Astrocyte (in vitro differentiated cells and primary cell): ENCODE measurements at regions not wholly inside any gene's neighbourhood (a gene's known extent, or its start where the extent isn't known, plus 50 kb on each side); places are given as distances from the start of the nearest gene placed in this dataset.

Experiments
- DNase-seq: peaks from one replicate; pipeline ENCODE4 v3.0.0-alpha.2; 2010; ENCODE audit warnings: low read depth
- FAIRE-seq: peaks from 2 replicates; lab custom pipeline; 2011; peaks lifted over from hg19 to GRCh38; lab: Jason Lieb, UNC
- H2AFZ ChIP-seq: 2 replicates; pipeline ENCODE4 v1.6.0; 2012; ENCODE audit warnings: low read depth, low read length, inconsistent platforms
- H3K27ac ChIP-seq: 2 replicates; pipeline ENCODE4 v1.5.1; 2011; ENCODE audit warnings: low read depth, low read length, inconsistent platforms
- H3K27me3 ChIP-seq: 2 replicates; pipeline ENCODE4 v1.6.0; 2011; ENCODE audit warnings: low read length, inconsistent platforms; ENCODE audit not compliant: insufficient read depth
- H3K36me3 ChIP-seq: 2 replicates; pipeline ENCODE4 v1.5.1; 2011; ENCODE audit warnings: low read length, inconsistent platforms; ENCODE audit not compliant: insufficient read depth
- H3K4me1 ChIP-seq: 2 replicates; pipeline ENCODE4 v1.5.1; 2011; ENCODE audit warnings: low read length, inconsistent platforms; ENCODE audit not compliant: insufficient read depth
- H3K4me2 ChIP-seq: 2 replicates; pipeline ENCODE4 v1.6.0; 2012; ENCODE audit warnings: low read length, inconsistent platforms
- H3K4me3 ChIP-seq: 2 replicates; pipeline ENCODE4 v1.5.1; 2011; ENCODE audit warnings: low read depth, mild to moderate bottlenecking, low read length, inconsistent platforms; ENCODE audit not compliant: insufficient read depth
- H3K79me2 ChIP-seq: 2 replicates; pipeline ENCODE4 v1.6.0; 2012; ENCODE audit warnings: mild to moderate bottlenecking, low read length, inconsistent platforms; ENCODE audit not compliant: insufficient read depth
- H3K9ac ChIP-seq: 2 replicates; pipeline ENCODE4 v1.6.0; 2012; ENCODE audit warnings: mild to moderate bottlenecking, low read length, inconsistent platforms
- H3K9me3 ChIP-seq: 2 replicates; pipeline ENCODE4 v1.5.1; 2012; ENCODE audit warnings: low read depth, mild to moderate bottlenecking, low read length, inconsistent platforms; ENCODE audit not compliant: insufficient read depth
- H4K20me1 ChIP-seq: 2 replicates; pipeline ENCODE4 v1.6.0; 2012; ENCODE audit warnings: low read length, inconsistent platforms; ENCODE audit not compliant: insufficient read depth
- H3K27ac Mint-ChIP-seq: one replicate; pipeline ENCODE4 v1.8.0; 2021; ENCODE audit warnings: mild to moderate bottlenecking, mixed read lengths; ENCODE audit not compliant: unreplicated experiment
- H3K27me3 Mint-ChIP-seq: one replicate; pipeline ENCODE4 v1.8.0; 2021; ENCODE audit warnings: low read depth, mixed read lengths; ENCODE audit not compliant: unreplicated experiment
- H3K36me3 Mint-ChIP-seq: one replicate; pipeline ENCODE4 v1.8.0; 2021; ENCODE audit warnings: low read depth, mixed read lengths; ENCODE audit not compliant: unreplicated experiment
- H3K4me1 Mint-ChIP-seq: one replicate; pipeline ENCODE4 v1.8.0; 2021; ENCODE audit warnings: low read depth, mixed read lengths; ENCODE audit not compliant: unreplicated experiment
- H3K4me3 Mint-ChIP-seq: one replicate; pipeline ENCODE4 v1.8.0; 2021; ENCODE audit warnings: mild to moderate bottlenecking, moderate library complexity, mixed read lengths; ENCODE audit not compliant: unreplicated experiment
- H3K9me3 Mint-ChIP-seq: one replicate; pipeline ENCODE4 v1.8.0; 2021; ENCODE audit warnings: mild to moderate bottlenecking, mixed read lengths; ENCODE audit not compliant: unreplicated experiment
- EZH2 ChIP-seq: IDR thresholded peaks from 2 replicates; pipeline ENCODE4 v1.6.1; 2012; ENCODE audit warnings: mild to moderate bottlenecking, low read length, inconsistent platforms; ENCODE audit not compliant: insufficient read depth
- TF ChIP-seq, protein P1 (sequence below): IDR thresholded peaks from 2 replicates; pipeline ENCODE4 v1.5.1; 2011; ENCODE audit warnings: low read depth, mild to moderate bottlenecking, inconsistent platforms, low read length, moderate library complexity; ENCODE audit not compliant: insufficient read depth

DNA sequence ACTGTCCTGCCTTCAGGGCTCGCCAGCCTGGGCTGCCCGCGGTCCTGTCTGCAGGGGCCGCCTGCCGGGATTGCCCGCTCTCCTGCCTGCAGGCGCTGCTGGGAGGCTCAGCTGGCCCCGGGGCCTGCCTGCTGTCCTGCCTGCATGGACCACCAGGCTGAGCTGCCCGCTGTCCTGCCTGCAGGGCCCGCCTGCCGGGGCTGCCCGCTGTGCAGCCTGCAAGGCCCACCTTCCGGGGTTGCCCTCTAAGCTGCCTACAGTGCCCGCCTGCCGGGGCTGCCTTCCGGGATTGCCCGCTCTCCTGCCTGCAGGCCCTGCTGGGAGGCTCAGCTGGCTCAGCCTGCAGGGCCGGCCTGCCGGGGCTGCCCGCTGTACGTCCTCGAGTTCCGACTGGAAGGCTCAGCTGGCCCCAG lies 164.4 kb downstream of the GLRX3 start:
- TF ChIP-seq, protein P1, sequence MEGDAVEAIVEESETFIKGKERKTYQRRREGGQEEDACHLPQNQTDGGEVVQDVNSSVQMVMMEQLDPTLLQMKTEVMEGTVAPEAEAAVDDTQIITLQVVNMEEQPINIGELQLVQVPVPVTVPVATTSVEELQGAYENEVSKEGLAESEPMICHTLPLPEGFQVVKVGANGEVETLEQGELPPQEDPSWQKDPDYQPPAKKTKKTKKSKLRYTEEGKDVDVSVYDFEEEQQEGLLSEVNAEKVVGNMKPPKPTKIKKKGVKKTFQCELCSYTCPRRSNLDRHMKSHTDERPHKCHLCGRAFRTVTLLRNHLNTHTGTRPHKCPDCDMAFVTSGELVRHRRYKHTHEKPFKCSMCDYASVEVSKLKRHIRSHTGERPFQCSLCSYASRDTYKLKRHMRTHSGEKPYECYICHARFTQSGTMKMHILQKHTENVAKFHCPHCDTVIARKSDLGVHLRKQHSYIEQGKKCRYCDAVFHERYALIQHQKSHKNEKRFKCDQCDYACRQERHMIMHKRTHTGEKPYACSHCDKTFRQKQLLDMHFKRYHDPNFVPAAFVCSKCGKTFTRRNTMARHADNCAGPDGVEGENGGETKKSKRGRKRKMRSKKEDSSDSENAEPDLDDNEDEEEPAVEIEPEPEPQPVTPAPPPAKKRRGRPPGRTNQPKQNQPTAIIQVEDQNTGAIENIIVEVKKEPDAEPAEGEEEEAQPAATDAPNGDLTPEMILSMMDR = no peak
- TF ChIP-seq EZH2 = no peak
- peaks cover 10% of the 10 kb centered on the region for H3K9me3 ChIP-seq
- H2AFZ ChIP-seq = no peak overlapping the region
- Mint-ChIP-seq H3K9me3 (peaks cover 15% of the 10 kb centered on the region), H3K36me3 (no peaks in the 10 kb centered on the region), H3K4me1 (no peaks in the 10 kb centered on the region), H3K27me3 (no peaks in the 10 kb centered on the region), H3K27ac (no peak overlapping the region), H3K4me3 (no peak overlapping the region)
- no peaks in the 10 kb centered on the region for H3K4me1 ChIP-seq
- H3K27ac ChIP-seq = no peak overlapping the region
- no peak overlapping the region for H3K9ac ChIP-seq
- H3K4me2 ChIP-seq = no peak overlapping the region
- FAIRE-seq = no peak
- H3K36me3 ChIP-seq = no peaks in the 10 kb centered on the region
- no peak overlapping the region for H3K4me3 ChIP-seq
- no peak for DNase-seq
- H3K27me3 ChIP-seq = no peaks in the 10 kb centered on the region
- H4K20me1 ChIP-seq = no peaks in the 10 kb centered on the region
- no peaks in the 10 kb centered on the region for H3K79me2 ChIP-seq

DNA sequence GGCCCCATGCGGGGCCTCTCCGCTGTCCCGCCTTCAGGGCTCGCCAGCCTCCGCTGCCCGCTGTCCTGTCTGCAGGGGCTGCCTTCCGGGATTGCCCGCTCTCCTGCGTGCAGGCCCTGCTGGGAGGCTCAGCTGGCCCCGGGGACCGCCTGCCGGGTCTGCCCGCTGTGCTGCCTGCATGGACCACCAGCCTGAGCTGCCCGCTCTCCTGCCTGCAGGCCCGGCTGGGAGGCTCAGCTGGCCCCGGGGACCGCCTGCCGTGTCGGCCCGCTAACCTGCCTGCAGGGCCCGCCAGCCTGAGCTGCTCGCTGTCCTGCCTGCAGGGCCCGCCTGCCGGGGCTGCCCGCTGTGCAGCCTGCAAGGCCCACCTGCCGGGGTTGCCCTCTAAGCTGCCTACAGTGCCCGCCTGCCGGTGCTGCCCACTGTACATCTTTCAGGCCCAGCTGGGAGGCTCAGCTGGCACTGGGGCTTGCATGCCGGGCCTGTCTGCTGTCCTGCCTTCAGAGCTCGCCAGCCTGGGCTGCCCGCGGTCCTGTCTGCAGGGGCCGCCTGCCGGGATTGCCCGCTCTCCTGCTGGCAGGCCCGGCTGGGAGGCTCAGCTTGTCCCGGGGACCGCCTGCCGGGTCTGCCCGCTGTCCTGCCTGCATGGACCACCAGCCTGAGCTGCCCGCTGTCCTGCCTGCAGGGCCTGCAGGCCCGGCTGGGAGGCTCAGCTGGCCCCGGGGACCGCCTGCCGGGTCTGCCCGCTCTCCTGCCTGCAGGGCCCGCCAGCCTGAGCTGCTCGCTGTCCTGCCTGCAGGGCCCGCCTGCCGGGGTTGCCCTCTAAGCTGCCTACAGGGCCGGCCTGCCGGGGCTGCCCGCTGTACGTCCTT lies 165.1 kb downstream of the GLRX3 start:
- Histone ChIP-seq H3K27ac (no peak overlapping the region), H3K4me1 (no peaks in the 10 kb centered on the region), H3K36me3 (no peaks in the 10 kb centered on the region), H3K4me2 (no peak overlapping the region), H3K27me3 (no peaks in the 10 kb centered on the region), H3K4me3 (no peak overlapping the region), H3K79me2 (no peaks in the 10 kb centered on the region), H2AFZ (no peak overlapping the region), H3K9me3 (peaks cover 10% of the 10 kb centered on the region), H3K9ac (no peak overlapping the region), H4K20me1 (no peaks in the 10 kb centered on the region)
- H3K36me3 Mint-ChIP-seq = no peaks in the 10 kb centered on the region
- H3K27ac Mint-ChIP-seq = no peak overlapping the region
- no peaks in the 10 kb centered on the region for H3K27me3 Mint-ChIP-seq
- no peak for FAIRE-seq
- H3K9me3 Mint-ChIP-seq = peaks cover 15% of the 10 kb centered on the region
- H3K4me3 Mint-ChIP-seq = no peak overlapping the region
- no peaks in the 10 kb centered on the region for H3K4me1 Mint-ChIP-seq
- DNase-seq = no peak
- no peak for TF ChIP-seq EZH2
- TF ChIP-seq, protein P1 = no peak

DNA sequence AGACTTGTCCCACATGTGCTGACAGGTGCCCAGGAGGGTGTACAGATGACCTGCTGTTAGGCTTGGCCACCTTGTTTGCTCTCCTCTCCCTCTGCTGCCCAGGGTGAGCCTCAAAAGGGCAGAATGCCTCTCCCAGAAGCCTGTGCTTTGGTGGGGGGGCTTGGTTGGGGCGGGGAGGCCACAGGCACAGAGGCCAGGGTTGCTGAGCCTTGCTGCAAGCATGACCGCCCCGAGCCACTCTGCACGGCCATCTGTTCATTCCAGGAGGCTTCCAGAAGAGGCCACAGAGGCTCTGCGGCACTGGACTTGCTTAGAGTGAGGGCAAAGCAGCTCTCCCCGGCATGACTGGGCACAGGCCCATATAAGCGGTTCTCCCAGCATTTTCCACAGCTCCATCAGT lies 190.8 kb downstream of the GLRX3 start:
- no peaks in the 10 kb centered on the region for H3K4me1 ChIP-seq
- DNase-seq (no peak), FAIRE-seq (no peak)
- TF ChIP-seq, protein P1 = no peak
- H3K27ac ChIP-seq = no peak overlapping the region
- no peak overlapping the region for H2AFZ ChIP-seq
- no peak overlapping the region for H3K4me2 ChIP-seq
- no peaks in the 10 kb centered on the region for H3K79me2 ChIP-seq
- H3K9me3 ChIP-seq = peaks cover 8% of the 10 kb centered on the region
- H4K20me1 ChIP-seq = no peaks in the 10 kb centered on the region
- H3K36me3 Mint-ChIP-seq = no peaks in the 10 kb centered on the region
- no peaks in the 10 kb centered on the region for H3K36me3 ChIP-seq
- no peak overlapping the region for H3K4me3 ChIP-seq
- no peak overlapping the region for H3K27ac Mint-ChIP-seq
- H3K4me3 Mint-ChIP-seq = no peak overlapping the region
- H3K27me3 Mint-ChIP-seq = no peaks in the 10 kb centered on the region
- no peaks in the 10 kb centered on the region for H3K4me1 Mint-ChIP-seq
- H3K9ac ChIP-seq = no peak overlapping the region
- no peaks in the 10 kb centered on the region for H3K27me3 ChIP-seq
- peaks cover 15% of the 10 kb centered on the region for H3K9me3 Mint-ChIP-seq
